ENCODE measurements at regions not wholly inside any gene's neighbourhood (a gene's known extent, or its start where the extent isn't known, plus 50 kb on each side); places are given as distances from the start of the nearest gene placed in this dataset.

DNA sequence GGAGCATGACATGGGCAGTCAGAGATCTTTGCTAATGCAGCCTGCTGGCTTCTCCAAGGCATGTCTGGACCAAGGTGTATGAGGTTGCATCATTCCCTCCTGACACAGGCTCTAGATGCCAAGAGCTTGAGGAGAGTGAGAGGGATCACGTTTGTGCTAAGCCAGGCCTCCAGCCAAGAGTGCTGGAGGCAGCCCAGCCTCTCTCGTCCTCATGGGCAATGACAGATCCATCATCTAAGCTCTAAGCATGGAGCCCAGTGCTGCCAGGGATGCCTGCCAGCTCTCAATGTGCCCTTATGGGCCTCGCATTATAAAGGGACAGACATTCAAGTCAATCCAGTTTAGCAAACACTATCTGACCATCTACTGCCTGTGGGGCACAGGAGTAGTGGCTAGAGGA lies 136.3 kb upstream of the VSTM2B start:
- Histone ChIP-seq H3K9ac (ENCODE audit: low read depth in 1 of 2, low read length in 2 of 2) (no peak overlapping the region), H3K4me1 (ENCODE audit: control insufficient read depth in 1 of 2, insufficient read depth in 2 of 2, low read length in 2 of 2) (no peaks in the 10 kb centered on the region), H3K4me3 (ENCODE audit: low read depth in 1 of 2, low read length in 2 of 2) (no peak overlapping the region), H3K36me3 (ENCODE audit: control insufficient read depth in 1 of 2, insufficient read depth in 2 of 2, low read length in 2 of 2) (no peaks in the 10 kb centered on the region), H3K9me3 (ENCODE audit: control insufficient read depth in 1 of 2, low read length in 2 of 2) (peaks cover 7 to 19% of the 10 kb centered on the region in 2 donors), H3K27ac (ENCODE audit: low read depth, low read length) (no peak overlapping the region), H3K27me3 (ENCODE audit: control insufficient read depth in 1 of 2, insufficient read depth in 2 of 2, low read length in 2 of 2) (no peaks in the 10 kb centered on the region)

DNA sequence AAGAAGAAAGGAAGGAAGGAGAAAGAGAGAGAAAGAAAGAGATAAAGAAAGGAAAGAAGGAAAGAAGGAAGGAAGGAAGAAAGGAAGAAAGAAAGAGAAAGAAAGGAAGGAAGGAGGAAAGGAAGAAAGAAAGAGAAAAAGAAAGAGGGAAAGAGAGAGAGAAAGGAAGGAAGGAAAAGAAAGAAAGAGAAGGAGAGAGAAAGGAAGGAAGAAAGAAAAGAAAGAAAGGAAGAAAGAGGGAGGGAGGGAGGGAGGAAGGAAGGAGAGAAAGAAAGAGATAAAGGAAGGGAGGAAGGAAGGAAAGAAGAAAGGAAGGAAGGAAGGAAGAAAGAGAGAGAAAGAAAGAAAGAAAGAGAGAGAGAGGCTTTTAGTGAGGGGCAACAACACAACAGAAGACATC lies 135.1 kb upstream of the VSTM2B start:
- Histone ChIP-seq H3K4me3 (ENCODE audit: low read depth in 1 of 2, low read length in 2 of 2) (no peak overlapping the region), H3K4me1 (ENCODE audit: control insufficient read depth in 1 of 2, insufficient read depth in 2 of 2, low read length in 2 of 2) (no peaks in the 10 kb centered on the region)

GRCh38 chr19:29393915-29394460 lies 131.8 kb upstream of the VSTM2B start:
- H3K27me3 ChIP-seq (ENCODE audit: control insufficient read depth in 1 of 2, insufficient read depth in 2 of 2, low read length in 2 of 2) = no peaks in the 10 kb centered on the region
- peaks cover 7 to 19% of the 10 kb centered on the region in 2 donors for H3K9me3 ChIP-seq (ENCODE audit: control insufficient read depth in 1 of 2, low read length in 2 of 2)
- H3K27ac ChIP-seq (ENCODE audit: low read depth, low read length) = no peak overlapping the region
- H3K4me1 ChIP-seq (ENCODE audit: control insufficient read depth in 1 of 2, insufficient read depth in 2 of 2, low read length in 2 of 2) = no peaks in the 10 kb centered on the region
- no peaks in the 10 kb centered on the region for H3K36me3 ChIP-seq (ENCODE audit: control insufficient read depth in 1 of 2, insufficient read depth in 2 of 2, low read length in 2 of 2)
- no peak overlapping the region for H3K9ac ChIP-seq (ENCODE audit: low read depth in 1 of 2, low read length in 2 of 2)
- H3K4me3 ChIP-seq (ENCODE audit: low read depth in 1 of 2, low read length in 2 of 2) = no peak overlapping the region

More for the DNA sequence above, 135.1 kb upstream of the VSTM2B start:
- no peaks in the 10 kb centered on the region for H3K36me3 ChIP-seq (ENCODE audit: control insufficient read depth in 1 of 2, insufficient read depth in 2 of 2, low read length in 2 of 2)
- no peaks in the 10 kb centered on the region for H3K27me3 ChIP-seq (ENCODE audit: control insufficient read depth in 1 of 2, insufficient read depth in 2 of 2, low read length in 2 of 2)
- no peak overlapping the region for H3K9ac ChIP-seq (ENCODE audit: low read depth in 1 of 2, low read length in 2 of 2)
- H3K9me3 ChIP-seq (ENCODE audit: control insufficient read depth in 1 of 2, low read length in 2 of 2) = peaks cover 7 to 19% of the 10 kb centered on the region in 2 donors
- H3K27ac ChIP-seq (ENCODE audit: low read depth, low read length) = no peak overlapping the region

- no peaks in the 10 kb centered on the region for H3K36me3 ChIP-seq (ENCODE audit: control insufficient read depth in 1 of 2, insufficient read depth in 2 of 2, low read length in 2 of 2)
- H3K9ac ChIP-seq (ENCODE audit: low read depth in 1 of 2, low read length in 2 of 2) = no peak overlapping the region
- no peaks in the 10 kb centered on the region for H3K27me3 ChIP-seq (ENCODE audit: control insufficient read depth in 1 of 2, insufficient read depth in 2 of 2, low read length in 2 of 2)
- no peak overlapping the region for H3K4me3 ChIP-seq (ENCODE audit: low read depth in 1 of 2, low read length in 2 of 2)
- H3K9me3 ChIP-seq (ENCODE audit: control insufficient read depth in 1 of 2, low read length in 2 of 2) = peaks cover 7 to 11% of the 10 kb centered on the region in 2 donors
- no peaks in the 10 kb centered on the region for H3K4me1 ChIP-seq (ENCODE audit: control insufficient read depth in 1 of 2, insufficient read depth in 2 of 2, low read length in 2 of 2)
- H3K27ac ChIP-seq (ENCODE audit: low read depth, low read length) = no peak overlapping the region
These were observed 130.6 kb upstream of the VSTM2B start for GRCh38 chr19:29395111-29395733.

DNA sequence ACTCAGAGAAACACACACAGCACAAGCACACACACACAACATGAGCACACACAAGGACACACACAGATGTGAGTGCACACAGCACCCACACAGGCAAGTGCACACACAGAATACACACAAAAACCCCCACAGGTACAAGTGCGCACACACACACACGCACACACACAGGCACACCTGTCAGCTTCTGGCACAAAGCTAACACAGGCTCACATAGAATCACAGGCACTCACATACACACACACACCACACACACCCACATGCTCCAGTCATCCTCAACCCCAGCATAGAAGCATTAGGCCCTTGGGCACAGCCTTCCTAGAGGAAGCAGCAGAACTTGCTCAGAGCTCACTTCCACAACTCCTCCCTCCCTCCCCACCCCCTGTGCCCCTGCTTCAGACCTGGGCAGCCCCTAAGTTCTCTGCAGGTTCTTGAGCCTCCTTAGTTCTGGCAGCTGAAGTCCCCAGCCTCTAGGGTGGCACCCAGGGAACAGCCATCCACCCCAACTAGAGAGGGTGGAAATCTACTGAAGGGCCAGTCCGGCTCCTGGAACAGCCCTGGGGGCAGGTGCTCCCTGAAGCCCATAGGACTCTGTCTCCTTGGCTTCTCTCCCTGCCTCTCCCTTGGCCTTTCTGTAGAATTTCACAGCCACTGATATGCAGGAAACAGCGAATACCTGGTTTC lies 129.9 kb upstream of the VSTM2B start:
- H3K27ac ChIP-seq (ENCODE audit: low read depth, low read length) = no peak overlapping the region
- peaks cover 7 to 11% of the 10 kb centered on the region in 2 donors for H3K9me3 ChIP-seq (ENCODE audit: control insufficient read depth in 1 of 2, low read length in 2 of 2)
- no peaks in the 10 kb centered on the region for H3K27me3 ChIP-seq (ENCODE audit: control insufficient read depth in 1 of 2, insufficient read depth in 2 of 2, low read length in 2 of 2)
- no peak overlapping the region for H3K9ac ChIP-seq (ENCODE audit: low read depth in 1 of 2, low read length in 2 of 2)
- H3K36me3 ChIP-seq (ENCODE audit: control insufficient read depth in 1 of 2, insufficient read depth in 2 of 2, low read length in 2 of 2) = no peaks in the 10 kb centered on the region
- H3K4me3 ChIP-seq (ENCODE audit: low read depth in 1 of 2, low read length in 2 of 2) = no peak overlapping the region
- H3K4me1 ChIP-seq (ENCODE audit: control insufficient read depth in 1 of 2, insufficient read depth in 2 of 2, low read length in 2 of 2) = no peaks in the 10 kb centered on the region

DNA sequence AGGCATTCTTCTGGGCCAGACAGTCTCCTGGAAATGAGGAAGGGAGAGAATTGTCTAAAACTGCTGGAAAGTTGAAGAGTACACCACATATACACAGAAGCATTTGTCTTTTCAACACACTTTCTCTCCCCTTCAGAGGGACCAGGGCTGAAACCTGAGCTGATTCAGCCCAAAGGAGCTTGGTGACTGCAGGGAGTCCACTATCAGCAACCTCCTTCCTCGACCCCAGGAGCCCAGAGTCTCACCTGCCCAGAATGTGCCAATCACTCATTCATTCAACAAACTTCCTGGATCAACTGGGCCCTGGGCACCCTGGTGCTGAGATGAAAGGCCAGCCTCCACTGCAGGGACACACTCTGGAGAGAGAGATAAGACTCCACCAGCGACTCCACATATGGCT lies 128.9 kb upstream of the VSTM2B start:
- no peak overlapping the region for H3K4me3 ChIP-seq (ENCODE audit: low read depth in 1 of 2, low read length in 2 of 2)
- H3K4me1 ChIP-seq (ENCODE audit: control insufficient read depth in 1 of 2, insufficient read depth in 2 of 2, low read length in 2 of 2) = no peaks in the 10 kb centered on the region
- H3K9ac ChIP-seq (ENCODE audit: low read depth in 1 of 2, low read length in 2 of 2) = no peak overlapping the region
- no peaks in the 10 kb centered on the region for H3K27me3 ChIP-seq (ENCODE audit: control insufficient read depth in 1 of 2, insufficient read depth in 2 of 2, low read length in 2 of 2)
- no peak overlapping the region for H3K27ac ChIP-seq (ENCODE audit: low read depth, low read length)
- no peaks in the 10 kb centered on the region for H3K36me3 ChIP-seq (ENCODE audit: control insufficient read depth in 1 of 2, insufficient read depth in 2 of 2, low read length in 2 of 2)
- peaks cover under 1 to 1% of the 10 kb centered on the region in 2 donors for H3K9me3 ChIP-seq (ENCODE audit: control insufficient read depth in 1 of 2, low read length in 2 of 2)

- no peaks in the 10 kb centered on the region for H3K36me3 ChIP-seq (ENCODE audit: control insufficient read depth in 1 of 2, insufficient read depth in 2 of 2, low read length in 2 of 2)
- H3K9me3 ChIP-seq (ENCODE audit: control insufficient read depth in 1 of 2, low read length in 2 of 2) = no peaks in the 10 kb centered on the region
- H3K4me3 ChIP-seq (ENCODE audit: low read depth in 1 of 2, low read length in 2 of 2) = no peak overlapping the region
- H3K4me1 ChIP-seq (ENCODE audit: control insufficient read depth in 1 of 2, insufficient read depth in 2 of 2, low read length in 2 of 2) = no peaks in the 10 kb centered on the region
- no peak overlapping the region for H3K27ac ChIP-seq (ENCODE audit: low read depth, low read length)
- no peaks in the 10 kb centered on the region for H3K27me3 ChIP-seq (ENCODE audit: control insufficient read depth in 1 of 2, insufficient read depth in 2 of 2, low read length in 2 of 2)
- no peak overlapping the region for H3K9ac ChIP-seq (ENCODE audit: low read depth in 1 of 2, low read length in 2 of 2)
These were observed 128.0 kb upstream of the VSTM2B start for GRCh38 chr19:29397748-29398147.

GRCh38 chr19:29399804-29400203 lies 126.0 kb upstream of the VSTM2B start:
- Histone ChIP-seq H3K9ac (ENCODE audit: low read depth in 1 of 2, low read length in 2 of 2) (no peak overlapping the region), H3K36me3 (ENCODE audit: control insufficient read depth in 1 of 2, insufficient read depth in 2 of 2, low read length in 2 of 2) (no peaks in the 10 kb centered on the region), H3K27me3 (ENCODE audit: control insufficient read depth in 1 of 2, insufficient read depth in 2 of 2, low read length in 2 of 2) (no peaks in the 10 kb centered on the region), H3K4me3 (ENCODE audit: low read depth in 1 of 2, low read length in 2 of 2) (no peak overlapping the region), H3K27ac (ENCODE audit: low read depth, low read length) (no peak overlapping the region), H3K4me1 (ENCODE audit: control insufficient read depth in 1 of 2, insufficient read depth in 2 of 2, low read length in 2 of 2) (no peaks in the 10 kb centered on the region), H3K9me3 (ENCODE audit: control insufficient read depth in 1 of 2, low read length in 2 of 2) (no peaks in the 10 kb centered on the region)

GRCh38 chr19:29400917-29401711 lies 124.7 kb upstream of the VSTM2B start:
- no peak overlapping the region for H3K27ac ChIP-seq (ENCODE audit: low read depth, low read length)
- H3K9ac ChIP-seq (ENCODE audit: low read depth in 1 of 2, low read length in 2 of 2) = no peak overlapping the region
- no peaks in the 10 kb centered on the region for H3K27me3 ChIP-seq (ENCODE audit: control insufficient read depth in 1 of 2, insufficient read depth in 2 of 2, low read length in 2 of 2)
- H3K4me1 ChIP-seq (ENCODE audit: control insufficient read depth in 1 of 2, insufficient read depth in 2 of 2, low read length in 2 of 2) = no peaks in the 10 kb centered on the region
- H3K4me3 ChIP-seq (ENCODE audit: low read depth in 1 of 2, low read length in 2 of 2) = no peak overlapping the region
- H3K36me3 ChIP-seq (ENCODE audit: control insufficient read depth in 1 of 2, insufficient read depth in 2 of 2, low read length in 2 of 2) = no peaks in the 10 kb centered on the region
- no peaks in the 10 kb centered on the region for H3K9me3 ChIP-seq (ENCODE audit: control insufficient read depth in 1 of 2, low read length in 2 of 2)

Data from duodenal mucosa (tissue), 2 donors.